GM18502 (cell line): ENCODE measurements at regions not wholly inside any gene's neighbourhood (a gene's known extent, or its start where the extent isn't known, plus 50 kb on each side); places are given as distances from the start of the nearest gene placed in this dataset.

ENCODE experiments used
- ATAC-seq: cut with Tn5 transposase; IDR thresholded peaks from one replicate; pipeline ENCODE4 v1.9.1; 2021; ENCODE audit warnings: mild to moderate bottlenecking; ENCODE audit not compliant: unreplicated experiment, poor library complexity

DNA sequence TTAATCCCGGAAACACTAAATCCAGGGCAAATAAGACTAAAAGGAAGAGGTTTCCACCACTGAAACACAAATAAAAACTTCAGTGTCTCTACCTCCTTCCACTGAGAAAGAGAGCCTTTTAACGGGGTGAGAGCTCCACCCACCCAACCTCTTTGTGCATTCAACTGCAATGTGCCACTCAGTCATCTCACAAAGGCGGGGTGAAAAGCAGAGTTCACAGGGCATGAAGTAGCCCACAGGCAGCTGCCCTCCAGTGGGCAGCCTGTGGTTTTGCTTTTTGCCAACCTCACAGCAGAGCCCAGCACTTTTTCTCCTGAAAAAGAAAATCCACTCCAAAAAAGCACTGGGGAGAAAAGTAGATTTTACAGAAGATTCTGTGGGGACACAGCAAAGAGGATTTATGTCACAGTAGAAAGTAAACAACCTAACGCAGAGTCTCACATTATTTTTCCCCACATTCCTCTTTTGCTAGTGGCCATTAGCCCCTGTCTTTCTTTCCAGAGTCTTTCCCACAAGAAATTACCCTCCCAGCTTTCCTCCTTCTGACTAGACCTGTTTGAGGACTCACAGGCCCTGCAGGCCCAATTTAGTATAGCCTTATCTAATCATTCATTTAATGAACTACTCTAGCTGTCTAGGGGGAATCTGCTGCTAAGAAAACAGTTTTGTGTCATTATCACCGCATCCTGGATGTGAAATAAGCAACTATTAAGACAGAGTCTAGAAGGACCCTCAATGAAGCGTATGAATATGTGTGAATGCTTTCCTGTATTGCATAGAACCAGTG lies 753.8 kb upstream of the FOXG1 start:
- no peak for ATAC-seq

DNA sequence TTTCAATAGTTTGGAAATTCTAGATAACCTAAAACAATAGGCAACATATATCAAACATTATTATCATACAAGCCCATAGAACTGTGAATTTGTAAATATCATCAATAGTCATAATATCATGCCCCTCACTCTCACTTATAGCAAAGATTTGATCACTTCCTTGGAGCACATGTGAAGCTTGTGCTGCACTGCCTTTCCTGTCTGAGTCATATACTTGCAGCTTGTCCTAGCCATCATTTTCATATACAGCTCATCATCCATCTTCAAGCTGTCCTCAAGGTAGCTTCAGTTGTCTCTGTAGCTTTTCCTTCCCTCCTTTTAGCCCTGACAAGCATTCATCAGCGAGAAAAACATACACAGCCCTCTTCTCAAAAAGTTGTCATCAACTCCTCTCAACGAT lies 746.5 kb upstream of the FOXG1 start:
- no peak for ATAC-seq

DNA sequence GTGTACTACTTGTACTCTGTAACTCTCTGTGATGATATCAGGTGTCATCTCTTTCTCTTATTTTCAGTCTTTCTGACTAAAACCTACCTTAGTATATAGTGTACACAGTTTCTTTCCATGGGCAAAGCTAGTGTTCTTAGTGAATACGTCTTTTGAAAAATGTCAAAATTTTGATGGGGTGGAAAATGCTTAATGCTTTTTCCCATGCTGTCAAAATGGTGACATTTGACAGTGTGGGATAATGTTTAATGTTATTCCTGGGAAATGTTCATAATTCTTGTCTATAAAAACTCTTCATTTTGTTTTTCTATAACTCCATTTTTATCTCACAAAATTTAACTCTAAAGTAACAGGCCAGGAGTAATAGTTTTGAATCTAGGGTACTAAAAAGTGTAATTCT lies 742.7 kb upstream of the FOXG1 start:
- no peak for ATAC-seq

DNA sequence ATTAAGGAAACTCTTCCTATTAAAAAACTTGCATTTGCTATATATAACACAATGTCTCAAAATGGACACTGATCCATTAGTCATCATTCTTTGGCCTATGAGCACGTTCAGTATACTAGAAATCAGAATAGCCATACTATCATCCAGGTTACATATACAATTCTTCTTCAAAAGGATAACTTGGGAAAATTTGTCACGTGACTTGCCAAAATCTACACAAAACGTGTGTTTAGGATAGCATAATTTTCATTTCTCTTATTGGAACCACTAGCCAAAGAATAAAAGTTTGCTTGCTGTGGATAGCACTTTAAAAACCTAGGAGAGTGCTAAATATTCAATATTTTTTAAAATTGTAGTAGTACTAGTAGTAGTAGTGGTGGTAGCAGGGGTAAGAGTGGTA lies 714.3 kb upstream of the FOXG1 start:
- ATAC-seq: no peak

DNA sequence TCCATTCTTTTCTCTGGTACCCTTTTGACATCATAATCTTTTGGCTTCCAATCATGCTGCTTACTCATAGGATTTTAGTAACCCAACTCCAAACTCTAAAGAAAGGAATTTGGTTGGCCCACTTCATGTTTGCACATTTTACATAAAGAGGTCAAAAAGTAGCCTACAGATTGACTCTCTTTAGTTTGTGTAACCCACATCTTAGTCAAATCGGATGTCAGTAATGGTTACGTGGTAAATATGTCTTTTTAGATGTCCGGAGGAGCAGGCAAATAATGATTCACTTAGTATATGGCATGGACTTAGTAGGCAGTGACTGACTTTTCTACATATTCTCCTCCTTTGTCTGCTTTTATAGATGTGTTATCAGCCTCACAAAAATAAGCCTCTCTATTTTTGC lies 711.6 kb upstream of the FOXG1 start:
- ATAC-seq: no peak

DNA sequence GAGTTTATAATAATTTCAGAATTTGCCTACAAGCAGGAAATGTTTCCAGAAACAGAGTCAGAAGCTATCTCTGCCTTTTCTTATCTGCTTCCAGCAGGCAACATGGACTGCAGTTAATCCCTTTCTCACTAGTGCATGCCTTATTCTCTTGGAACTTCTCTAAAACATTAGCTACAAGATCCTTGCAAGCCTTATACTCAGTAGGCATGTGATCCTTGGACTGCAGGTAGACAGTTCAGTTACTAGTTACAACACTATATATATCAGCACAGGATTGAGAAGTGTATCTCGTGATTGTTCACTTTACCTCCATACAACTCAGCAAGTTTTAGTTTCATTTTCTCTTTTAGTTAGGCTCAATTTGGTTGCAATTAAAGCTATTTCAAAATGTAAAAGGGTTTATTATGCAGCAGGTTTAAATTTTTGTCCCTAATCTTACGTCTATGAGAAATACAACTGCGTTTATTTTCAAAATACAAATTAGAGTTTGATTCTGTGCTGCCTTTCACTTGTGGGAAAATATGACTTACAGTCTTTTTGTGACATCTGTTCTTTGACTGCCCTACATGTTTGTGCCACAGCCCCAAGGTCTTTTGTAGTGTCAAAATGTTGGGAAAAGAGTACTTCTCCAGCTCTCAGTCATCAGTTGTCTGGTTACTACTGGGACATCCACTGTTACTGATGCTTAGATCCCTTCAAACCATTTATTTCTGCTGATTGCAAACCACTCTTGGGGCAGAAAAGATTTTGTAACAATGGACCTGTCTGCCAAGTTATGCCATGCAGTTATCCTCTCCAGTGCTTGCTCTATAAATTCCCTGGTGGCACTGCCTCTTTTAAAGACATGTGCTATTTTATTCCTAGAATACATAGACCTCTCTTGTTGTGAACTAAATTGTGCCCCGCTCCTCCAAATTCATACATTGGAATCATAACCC lies 709.0 kb upstream of the FOXG1 start:
- no peak for ATAC-seq

DNA sequence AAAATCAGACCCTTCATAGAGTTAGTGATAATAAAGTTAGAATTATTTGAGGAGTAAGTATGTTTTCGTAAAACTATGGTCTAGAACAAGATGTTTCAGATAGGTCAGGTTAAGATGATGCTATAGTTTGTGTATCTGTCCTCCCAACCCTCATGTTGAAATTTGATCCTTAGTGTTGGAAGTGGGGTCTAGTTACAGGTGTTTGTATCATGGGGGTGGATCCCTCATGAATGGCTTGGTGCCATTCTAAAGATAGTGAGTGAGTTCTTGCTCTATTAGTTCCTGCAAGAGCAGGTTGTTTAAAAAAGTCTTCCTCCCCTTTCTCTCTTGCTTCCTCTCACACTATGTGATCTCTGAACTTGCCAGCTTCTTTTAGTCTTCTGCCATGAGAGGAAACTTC lies 707.3 kb upstream of the FOXG1 start:
- ATAC-seq: no peak

DNA sequence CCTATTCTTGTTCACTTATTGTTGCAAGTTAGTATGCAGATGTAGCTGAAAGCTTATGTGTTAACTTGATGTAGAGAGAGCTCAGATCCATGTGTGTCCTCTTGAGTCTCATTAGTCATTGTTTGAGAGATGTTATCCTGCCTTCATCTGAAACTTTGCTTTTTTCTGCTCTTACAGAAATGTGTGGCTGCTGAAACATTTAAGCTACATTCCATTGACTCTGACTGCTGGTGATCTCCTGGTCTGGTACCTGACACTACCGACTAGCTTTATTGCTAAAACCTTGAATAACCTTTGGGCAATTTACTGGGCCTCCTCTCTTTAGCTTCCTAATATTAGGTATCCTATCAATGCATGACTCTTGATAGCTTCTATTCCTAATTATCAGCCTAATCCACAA lies 705.6 kb upstream of the FOXG1 start:
- ATAC-seq: no peak

DNA sequence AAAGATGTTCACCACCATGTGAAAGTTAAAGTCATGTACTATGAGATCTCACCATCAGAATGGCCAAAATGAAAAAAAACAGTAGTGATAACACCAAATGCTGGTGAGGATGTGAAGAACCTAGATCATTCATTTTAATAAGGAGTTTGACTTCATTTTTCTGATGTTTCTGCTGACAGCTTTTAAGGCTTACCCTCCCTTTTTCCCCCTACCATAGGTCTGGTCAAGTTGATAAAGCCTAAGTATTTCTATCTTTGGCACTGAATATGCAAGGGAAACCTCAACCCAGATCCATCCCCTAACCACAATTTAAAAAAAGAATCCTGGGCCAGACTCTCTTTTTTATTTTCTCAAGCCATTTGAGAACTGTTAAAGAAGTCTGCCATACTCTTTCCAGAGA lies 689.6 kb upstream of the FOXG1 start:
- ATAC-seq: no peak

DNA sequence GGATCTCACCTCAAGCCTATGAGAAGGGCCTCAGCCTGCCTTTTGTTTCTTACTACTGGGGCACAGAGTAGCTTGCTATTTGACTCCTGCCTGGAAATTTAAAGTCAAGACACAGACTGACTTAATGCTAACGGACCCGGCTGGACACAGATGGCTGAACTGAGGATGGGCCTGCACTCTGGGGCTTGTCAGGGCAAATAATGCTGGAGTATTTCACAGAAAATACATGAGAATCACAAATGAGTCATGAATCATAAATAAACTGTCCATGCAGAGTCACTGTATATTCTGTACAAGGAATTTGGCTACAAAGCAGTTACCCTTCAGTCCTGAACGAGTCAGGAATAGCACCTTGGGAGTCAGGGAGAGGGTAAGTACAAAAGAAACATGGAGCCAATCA lies 683.2 kb upstream of the FOXG1 start:
- ATAC-seq: no peak

DNA sequence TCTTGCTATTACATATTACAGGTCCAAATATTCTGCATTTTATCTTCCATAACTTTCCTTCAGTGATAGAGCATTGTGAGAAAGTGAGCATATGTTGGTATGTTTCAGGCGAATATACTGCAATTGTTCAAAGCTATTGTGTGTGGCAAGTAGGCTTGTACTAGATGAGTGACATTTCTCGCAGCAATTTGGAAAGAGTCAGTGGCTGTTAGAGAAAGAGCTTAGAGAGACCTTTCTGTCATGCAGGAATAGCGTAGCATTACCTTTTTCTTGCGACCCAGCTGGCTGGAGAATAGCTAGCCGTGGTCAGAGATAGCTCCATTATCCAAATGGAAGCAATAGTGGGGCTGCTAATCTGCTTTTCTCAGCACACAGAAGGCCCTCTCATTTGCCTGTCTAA lies 678.5 kb upstream of the FOXG1 start:
- ATAC-seq: no peak

DNA sequence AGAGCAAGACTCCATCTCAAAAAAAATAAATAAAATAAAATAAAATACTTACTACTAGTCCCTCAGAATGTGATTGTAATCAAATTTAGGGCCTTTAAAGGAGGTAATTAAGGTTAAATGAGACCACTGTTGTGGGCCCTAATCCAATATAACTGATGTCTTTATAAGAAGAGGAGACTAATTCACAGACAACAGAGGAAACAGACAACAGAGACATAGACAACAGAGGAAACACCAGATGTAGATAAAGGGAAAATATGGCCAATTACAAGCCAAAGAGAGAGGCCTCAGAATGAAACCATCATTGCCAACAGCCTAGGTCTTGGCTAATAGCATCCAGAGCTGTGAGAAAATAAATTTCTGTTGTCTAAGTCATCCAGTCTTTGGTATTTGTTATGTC lies 669.0 kb upstream of the FOXG1 start:
- no peak for ATAC-seq

DNA sequence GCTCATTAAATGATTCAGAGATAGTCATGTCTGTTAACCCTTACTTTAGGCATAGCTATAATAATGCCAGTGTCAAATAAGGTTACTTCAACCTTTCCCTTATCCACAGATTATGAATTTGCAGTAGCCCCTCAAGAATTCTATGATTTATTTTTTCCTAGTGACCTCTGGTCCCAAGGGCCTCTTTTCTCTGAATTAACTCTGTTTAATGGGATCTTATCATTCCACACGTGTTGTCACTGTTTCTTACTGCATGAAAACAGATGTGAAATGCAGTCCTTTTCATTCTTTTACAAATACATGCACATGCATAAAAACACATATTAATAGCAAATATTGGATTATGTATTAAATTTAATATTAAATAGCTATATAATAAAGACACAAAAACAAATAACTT lies 667.7 kb upstream of the FOXG1 start:
- no peak for ATAC-seq

DNA sequence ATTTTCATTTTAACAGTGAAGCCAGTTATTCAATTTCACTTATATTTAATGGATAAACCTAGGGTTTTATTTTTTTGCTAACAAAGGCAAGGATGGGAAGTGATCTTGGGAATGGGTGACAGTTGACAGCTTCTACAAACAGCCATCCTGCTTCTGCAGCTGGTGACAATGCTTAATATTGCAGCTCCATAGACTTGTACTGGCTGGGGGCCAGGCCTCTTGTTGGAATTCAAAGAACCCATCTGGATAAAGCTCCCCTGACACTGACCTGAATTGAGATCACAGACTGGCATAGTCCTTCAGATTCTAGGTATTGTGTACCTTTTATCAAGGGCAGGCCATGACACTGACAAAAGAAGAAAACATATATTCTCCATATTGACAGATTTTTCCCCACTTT lies 664.6 kb upstream of the FOXG1 start:
- ATAC-seq: no peak

DNA sequence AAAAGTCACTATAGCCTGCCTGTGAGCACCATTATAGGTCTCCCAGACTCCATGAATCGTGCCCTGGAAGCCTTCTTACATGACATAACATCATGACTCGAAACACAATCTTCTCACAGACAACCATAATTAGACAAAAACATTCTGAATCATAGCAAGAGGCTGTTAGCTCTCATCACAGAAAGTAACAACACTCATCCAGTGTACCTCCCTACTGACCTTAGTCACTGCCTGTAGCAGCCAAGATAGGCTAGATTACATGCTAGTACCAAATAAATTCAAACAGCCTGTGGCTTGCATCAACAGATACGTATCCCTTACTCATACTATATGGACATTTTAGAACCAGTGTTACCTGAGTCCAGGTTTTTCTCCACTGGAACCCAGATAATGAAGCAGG lies 663.8 kb upstream of the FOXG1 start:
- ATAC-seq: no peak

DNA sequence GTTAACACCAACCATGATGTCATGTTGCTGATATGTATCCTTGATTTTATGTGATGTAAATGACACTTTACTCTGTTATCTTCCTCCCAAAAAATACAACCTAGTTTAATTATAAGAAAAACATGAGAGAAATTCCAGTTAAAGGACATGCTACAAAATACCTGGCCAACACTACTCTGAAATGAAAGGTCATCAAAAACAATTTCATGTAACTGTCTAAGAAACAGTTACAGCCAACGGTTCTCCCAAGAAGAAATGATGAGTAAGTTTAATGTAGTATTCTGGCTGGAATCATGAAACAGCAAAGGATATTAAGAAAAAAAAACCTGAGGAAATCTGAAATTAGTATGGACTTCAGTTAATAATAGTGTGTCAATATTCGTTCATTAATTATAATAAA lies 653.3 kb upstream of the FOXG1 start:
- no peak for ATAC-seq

DNA sequence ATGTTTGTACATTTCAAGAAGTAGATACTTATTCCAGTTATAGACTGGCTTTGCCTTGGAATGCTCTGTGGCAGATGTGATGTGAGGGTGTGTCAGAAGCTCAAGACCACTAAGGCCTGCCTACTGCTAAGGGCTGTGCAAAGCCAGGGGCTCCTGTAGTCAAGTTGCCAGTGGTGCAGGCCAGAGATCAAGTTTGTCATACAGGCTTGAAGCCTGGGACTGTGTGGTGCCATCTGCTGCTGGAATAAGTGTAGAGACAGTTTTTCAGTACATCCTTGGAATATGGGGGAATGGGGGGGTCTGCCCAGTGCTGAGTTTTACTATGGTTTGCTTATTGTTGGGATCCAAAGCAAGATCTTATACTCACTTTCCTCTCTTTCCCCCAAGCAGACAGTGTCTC lies 649.9 kb upstream of the FOXG1 start:
- no peak for ATAC-seq

DNA sequence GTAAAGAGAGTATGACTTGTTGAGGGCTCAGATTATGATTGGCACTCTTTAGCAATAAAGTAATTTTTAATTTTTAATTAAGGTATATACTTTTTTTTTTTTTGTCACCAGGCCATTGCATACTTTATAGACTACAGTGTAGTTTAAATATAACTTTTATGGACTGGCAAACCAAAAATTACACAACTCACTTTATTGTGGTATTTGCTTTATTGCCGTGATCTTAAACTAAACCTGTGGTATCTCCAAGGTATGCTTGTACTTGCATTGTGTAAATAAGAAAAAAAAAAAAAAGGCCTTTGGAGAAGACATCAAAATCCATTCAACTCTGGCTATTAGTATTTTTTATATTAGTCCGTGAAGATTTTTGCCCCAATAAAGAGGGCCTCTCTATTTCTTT lies 646.7 kb upstream of the FOXG1 start:
- ATAC-seq: no peak

DNA sequence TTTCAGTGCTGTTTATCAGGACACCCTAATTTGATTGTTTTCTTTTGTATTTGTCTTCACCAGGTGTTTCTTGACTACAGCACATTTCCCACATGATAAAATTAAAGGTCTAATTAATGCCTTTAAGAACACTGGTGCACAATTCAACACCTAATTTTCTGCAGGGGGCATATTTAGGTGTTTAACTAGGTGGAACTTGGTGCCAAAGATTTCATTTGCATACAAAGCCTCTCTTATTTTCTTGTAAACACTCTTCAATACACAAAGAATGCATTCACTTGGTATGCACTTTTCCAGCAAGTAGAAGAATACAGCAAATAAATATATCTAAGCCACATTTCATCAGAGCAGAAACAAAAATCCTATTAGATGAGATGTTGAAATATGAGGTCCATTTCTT lies 646.2 kb upstream of the FOXG1 start:
- no peak for ATAC-seq

DNA sequence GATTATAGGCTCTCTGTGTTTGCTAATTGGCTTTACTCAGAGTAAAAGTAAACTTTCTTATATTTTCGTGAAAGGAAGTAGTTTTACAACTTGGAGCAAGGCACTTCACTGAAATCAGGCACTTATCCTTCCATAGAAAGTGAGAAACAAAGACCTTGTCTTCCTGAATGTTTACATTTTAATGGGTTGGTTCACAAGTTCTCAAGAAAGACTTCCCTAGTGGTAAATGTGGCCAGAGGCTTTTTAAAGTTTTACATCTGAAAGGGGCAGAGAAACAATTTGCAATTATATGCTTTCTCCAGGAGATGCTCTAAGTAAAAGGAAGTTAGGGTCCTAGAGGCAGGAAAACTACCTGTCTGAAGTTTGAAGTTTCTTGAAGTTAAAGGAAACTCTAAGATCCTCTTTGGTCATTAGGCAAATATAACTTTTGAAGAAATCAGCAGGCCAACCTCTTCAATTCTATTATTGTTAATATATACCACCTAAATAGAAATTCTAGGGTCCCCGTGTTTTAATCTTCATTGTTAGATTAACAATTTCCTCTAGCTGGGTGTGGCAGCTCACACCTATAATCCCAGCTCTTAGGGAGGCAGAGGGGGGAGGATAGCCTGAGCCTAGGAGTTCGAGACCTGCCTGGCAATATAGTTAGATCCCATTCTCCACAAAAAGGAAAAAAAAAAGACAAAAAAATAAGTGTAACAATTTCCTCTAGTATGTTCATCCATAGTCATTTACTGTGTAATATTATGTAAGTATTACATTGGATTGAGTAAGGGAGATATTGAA lies 644.9 kb upstream of the FOXG1 start:
- no peak for ATAC-seq
